ENCODE measurements at regions not wholly inside any gene's neighbourhood (a gene's known extent, or its start where the extent isn't known, plus 50 kb on each side); places are given as distances from the start of the nearest gene placed in this dataset.

GRCh38 chr6:96467814-96468213 is 53.8 kb upstream of the UFL1 start:
- no peak for TF ChIP-seq CTCF (IDR thresholded peaks at IDR 0.05; ENCODE audit: low read depth, low read length, missing control alignments)
- in situ Hi-C loops (cut with HindIII; ENCODE audit: low sequenced_read_pairs), result no loop called here
- H3K4me3 ChIP-seq (ENCODE audit: low read depth, low read length), result no peak overlapping the region
- no peak for DNase-seq (ENCODE audit: low read depth)

GRCh38 chr6:96468281-96468680 is 53.3 kb upstream of the UFL1 start:
- in situ Hi-C loops (cut with HindIII; ENCODE audit: low sequenced_read_pairs), result no loop called here
- DNase-seq (ENCODE audit: low read depth), result no peak
- no peak for TF ChIP-seq CTCF (IDR thresholded peaks at IDR 0.05; ENCODE audit: low read depth, low read length, missing control alignments)
- no peak overlapping the region for H3K4me3 ChIP-seq (ENCODE audit: low read depth, low read length)

- in situ Hi-C loops (cut with HindIII; ENCODE audit: low sequenced_read_pairs), result no loop called here
- H3K4me3 ChIP-seq (ENCODE audit: low read depth, low read length), result no peak overlapping the region
- TF ChIP-seq CTCF (IDR thresholded peaks at IDR 0.05; ENCODE audit: low read depth, low read length, missing control alignments), result no peak
- no peak for DNase-seq (ENCODE audit: low read depth)
These were observed 52.9 kb upstream of the UFL1 start for GRCh38 chr6:96468681-96469224.

GRCh38 chr6:96469312-96469711 is 52.3 kb upstream of the UFL1 start:
- no peak for DNase-seq (ENCODE audit: low read depth)
- H3K4me3 ChIP-seq (ENCODE audit: low read depth, low read length), result no peak overlapping the region
- in situ Hi-C loops (cut with HindIII; ENCODE audit: low sequenced_read_pairs), result no loop called here
- TF ChIP-seq CTCF (IDR thresholded peaks at IDR 0.05; ENCODE audit: low read depth, low read length, missing control alignments), result no peak

GRCh38 chr6:96470296-96470695 is 51.3 kb upstream of the UFL1 start:
- in situ Hi-C loops (cut with HindIII; ENCODE audit: low sequenced_read_pairs), result no loop called here
- H3K4me3 ChIP-seq (ENCODE audit: low read depth, low read length), result no peak overlapping the region
- DNase-seq (ENCODE audit: low read depth), result no peak
- TF ChIP-seq CTCF (IDR thresholded peaks at IDR 0.05; ENCODE audit: low read depth, low read length, missing control alignments), result no peak
